Testis (tissue), 2 donors: ENCODE measurements at regions not wholly inside any gene's neighbourhood (a gene's known extent, or its start where the extent isn't known, plus 50 kb on each side); places are given as distances from the start of the nearest gene placed in this dataset.

Experiments
- CTCF ChIP-seq, 3 experiments: fragments of 450-650 bp in 2 of 3; fragments of 200-600 bp in 1 of 3; sonication (generic) in 1 of 3; IDR thresholded peaks; one replicate each; pipeline ENCODE4 v1.5.1; 2016 to 2019; ENCODE audit warnings: antibody characterized with exemption in 3 of 3, mild to moderate bottlenecking in 2 of 3, moderate library complexity in 1 of 3
- POLR2A ChIP-seq: fragments of 450-650 bp; IDR thresholded peaks from one replicate; pipeline ENCODE4 v1.6.1; 2017; ENCODE audit warnings: antibody characterized with exemption, mild to moderate bottlenecking, moderate library complexity

GRCh38 chr3:23073724-23074305 lies 129.3 kb upstream of the UBE2E2 start:
- TF ChIP-seq CTCF (IDR thresholded peaks at IDR 0.05) (no peak), POLR2A (no peak)
